Astrocyte (in vitro differentiated cells and primary cell): ENCODE measurements at regions not wholly inside any gene's neighbourhood (a gene's known extent, or its start where the extent isn't known, plus 50 kb on each side); places are given as distances from the start of the nearest gene placed in this dataset.

Experiments used
- EZH2 ChIP-seq: IDR thresholded peaks from 2 replicates; pipeline ENCODE4 v1.6.1; 2012; ENCODE audit warnings: mild to moderate bottlenecking, low read length, inconsistent platforms; ENCODE audit not compliant: insufficient read depth
- TF ChIP-seq, protein P1 (sequence below): IDR thresholded peaks from 2 replicates; pipeline ENCODE4 v1.5.1; 2011; ENCODE audit warnings: low read depth, mild to moderate bottlenecking, inconsistent platforms, low read length, moderate library complexity; ENCODE audit not compliant: insufficient read depth

DNA sequence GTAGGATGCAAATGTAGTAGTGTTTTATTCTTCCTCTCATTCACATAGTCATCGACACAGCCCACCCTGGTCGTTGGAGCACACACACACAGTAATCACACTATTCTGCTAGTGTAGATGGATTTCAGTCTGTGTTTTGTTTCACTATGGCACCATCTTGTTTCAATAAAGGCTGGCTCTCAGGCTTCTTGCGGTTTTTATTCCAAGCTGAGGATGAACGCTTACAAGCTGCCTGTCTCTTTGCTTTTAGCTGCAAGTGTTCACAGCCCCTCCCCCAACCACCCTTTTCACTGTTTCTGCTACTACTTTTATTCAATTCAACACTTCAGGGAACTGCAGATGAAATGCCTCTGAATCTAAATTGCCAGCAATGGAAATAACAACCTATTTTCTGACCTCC, 140.9 kb upstream of the PMFBP1 start:
- TF ChIP-seq, protein P1, sequence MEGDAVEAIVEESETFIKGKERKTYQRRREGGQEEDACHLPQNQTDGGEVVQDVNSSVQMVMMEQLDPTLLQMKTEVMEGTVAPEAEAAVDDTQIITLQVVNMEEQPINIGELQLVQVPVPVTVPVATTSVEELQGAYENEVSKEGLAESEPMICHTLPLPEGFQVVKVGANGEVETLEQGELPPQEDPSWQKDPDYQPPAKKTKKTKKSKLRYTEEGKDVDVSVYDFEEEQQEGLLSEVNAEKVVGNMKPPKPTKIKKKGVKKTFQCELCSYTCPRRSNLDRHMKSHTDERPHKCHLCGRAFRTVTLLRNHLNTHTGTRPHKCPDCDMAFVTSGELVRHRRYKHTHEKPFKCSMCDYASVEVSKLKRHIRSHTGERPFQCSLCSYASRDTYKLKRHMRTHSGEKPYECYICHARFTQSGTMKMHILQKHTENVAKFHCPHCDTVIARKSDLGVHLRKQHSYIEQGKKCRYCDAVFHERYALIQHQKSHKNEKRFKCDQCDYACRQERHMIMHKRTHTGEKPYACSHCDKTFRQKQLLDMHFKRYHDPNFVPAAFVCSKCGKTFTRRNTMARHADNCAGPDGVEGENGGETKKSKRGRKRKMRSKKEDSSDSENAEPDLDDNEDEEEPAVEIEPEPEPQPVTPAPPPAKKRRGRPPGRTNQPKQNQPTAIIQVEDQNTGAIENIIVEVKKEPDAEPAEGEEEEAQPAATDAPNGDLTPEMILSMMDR = no peak
- TF ChIP-seq EZH2 = no peak
